ENCODE measurements at regions not wholly inside any gene's neighbourhood (a gene's known extent, or its start where the extent isn't known, plus 50 kb on each side); places are given as distances from the start of the nearest gene placed in this dataset.

DNA sequence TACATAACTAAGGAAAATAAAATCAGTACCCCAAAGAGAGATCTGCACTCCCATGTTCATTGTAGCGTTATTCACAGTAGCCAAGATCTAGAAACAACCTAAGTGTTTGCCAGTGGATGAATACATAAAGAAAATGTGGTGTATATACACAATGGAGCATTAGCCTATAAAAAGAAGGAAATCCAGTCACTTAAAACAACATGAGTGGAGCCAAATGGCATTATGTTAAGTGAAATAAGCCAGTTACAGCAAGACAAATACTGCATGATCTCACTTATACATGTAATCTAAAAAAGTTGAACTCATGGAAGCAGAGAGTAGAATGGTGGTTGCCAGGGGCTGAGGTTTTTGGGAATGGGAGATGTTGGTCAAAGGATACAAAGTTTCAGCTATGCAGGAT lies 508.3 kb upstream of the B3GALT2 start:
- no peak for DNase-seq (ENCODE audit: extremely low read depth, low read depth)

DNA sequence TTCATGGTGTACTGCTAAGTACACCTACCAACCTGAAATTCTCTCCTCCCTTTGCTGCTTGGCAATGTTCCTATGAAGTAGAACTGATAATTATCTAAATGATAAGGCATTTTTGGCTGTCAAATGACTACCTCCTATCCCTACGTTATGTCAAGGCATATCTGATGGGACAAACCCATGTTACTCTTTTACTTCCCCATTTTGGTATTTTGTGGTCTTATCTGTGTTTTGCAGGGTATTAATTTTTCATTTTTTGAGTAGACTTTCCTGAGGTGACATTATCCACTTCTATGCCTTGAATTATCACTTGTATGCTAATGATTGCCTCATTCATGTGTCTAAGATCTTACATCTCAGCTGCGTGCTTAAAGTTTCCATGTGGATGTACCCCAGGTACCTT lies 499.6 kb upstream of the B3GALT2 start:
- DNase-seq (ENCODE audit: extremely low read depth, low read depth): no peak

DNA sequence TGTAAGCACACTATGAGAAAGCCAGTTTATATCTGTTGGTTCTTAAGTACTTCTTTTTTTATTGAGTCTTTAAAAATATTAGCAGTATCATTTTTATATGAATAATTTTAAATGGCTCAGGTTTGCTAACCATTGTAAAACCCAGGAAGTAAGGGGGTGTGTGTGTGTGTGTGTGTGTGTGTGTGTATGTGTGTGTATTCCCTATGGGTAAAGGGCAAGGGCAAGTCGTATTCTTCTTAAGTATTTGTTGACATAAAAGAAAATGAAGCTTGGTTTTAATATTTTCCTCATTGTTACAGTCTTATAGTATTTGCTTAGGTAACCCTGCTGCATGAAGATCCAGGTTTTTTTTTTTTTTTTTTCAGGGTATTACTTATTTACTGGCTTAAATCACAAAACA lies 495.0 kb upstream of the B3GALT2 start:
- DNase-seq (ENCODE audit: extremely low read depth, low read depth): no peak

DNA sequence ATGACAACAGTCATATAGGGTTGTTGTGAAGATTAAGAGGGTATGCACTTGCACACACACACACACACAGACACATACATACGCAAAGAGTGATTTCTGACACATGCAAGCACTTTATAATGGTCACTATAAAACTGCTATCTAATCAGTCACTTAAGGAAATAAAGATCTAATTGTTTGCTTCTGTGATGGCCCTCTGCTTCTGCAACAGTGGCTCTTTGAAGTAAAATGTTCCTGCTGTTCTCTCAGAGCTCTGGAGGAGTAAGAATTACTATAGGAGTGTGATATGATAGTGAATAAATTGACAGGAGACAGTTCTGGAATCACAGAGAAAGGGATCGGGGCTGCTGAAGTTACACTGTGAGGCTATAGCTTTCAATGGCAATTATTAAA lies 494.5 kb upstream of the B3GALT2 start:
- DNase-seq (ENCODE audit: extremely low read depth, low read depth): no peak

DNA sequence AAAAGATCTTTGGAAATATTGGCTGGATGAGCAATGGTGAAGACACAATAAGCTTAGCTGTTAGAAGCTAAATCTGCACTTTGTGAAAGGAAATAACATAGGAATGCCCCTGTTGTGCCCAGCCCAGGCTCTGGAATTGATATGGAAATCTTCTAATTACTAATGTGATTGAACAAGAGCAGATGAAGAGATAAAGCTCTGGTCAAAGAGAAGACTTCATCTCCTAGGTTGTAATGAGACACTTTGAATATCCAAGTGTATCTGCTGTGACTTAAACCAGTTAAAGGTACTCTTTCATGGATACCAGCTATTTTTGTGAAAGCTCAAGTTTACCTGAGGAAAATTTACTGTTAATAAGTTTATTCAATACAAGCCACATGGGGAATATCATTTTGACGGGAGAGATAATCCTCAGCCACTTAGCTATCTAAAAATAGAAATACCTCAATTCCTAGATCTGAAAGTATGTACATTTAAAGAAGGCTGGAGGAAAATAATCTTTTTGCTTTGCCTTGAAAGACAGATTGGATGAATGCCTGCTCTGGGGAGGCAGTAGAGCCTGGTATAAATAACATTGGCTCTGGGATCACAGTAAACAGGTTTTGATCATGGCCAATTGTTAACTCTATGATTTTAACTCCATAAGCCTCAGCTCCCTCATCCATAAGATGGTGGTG lies 494.0 kb upstream of the B3GALT2 start:
- DNase-seq (ENCODE audit: extremely low read depth, low read depth): no peak

DNA sequence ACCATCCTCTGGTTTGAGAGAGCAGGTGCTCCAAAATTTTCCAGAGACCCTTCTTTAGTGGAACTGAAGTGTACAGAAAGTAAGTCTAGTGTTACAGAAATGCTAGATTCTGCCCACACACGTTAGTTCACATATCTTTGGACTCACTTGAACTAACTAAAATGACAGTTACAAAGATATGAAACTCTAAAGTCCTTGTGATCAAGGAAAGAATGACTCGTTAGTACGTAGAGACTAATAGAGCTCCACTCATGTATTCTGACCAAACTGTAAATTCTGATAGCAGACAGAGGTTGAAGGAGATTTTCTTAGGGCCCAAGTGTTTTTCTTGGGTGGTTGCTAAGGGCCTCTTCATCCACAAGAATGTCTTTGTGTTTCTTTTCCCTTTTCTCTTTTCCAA lies 491.5 kb upstream of the B3GALT2 start:
- no peak for DNase-seq (ENCODE audit: extremely low read depth, low read depth)

DNA sequence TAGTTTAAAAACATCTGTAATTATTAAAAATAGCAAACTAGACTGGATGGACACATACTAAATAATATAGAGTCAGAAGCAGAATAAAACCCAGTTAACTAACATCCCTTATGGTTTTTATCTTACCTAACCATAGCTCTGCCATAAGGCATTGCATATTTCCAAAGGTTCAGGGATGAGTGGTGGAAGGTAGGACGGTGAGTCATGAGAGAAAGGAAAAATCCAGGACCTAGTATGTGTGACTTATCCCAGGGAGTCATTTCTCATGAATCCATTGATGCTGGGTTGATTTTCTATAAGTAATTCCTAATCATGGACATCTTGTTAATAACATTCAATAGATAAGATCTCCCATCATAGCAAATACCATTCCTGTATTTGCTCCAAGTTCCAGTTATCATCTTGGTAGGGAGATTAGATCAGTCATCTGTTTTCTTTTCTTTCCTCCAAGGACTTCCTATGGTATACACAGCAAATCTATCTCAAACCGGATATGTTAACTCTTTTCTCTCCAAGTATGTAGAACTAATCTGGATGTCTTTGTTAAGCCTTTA lies 490.7 kb upstream of the B3GALT2 start:
- DNase-seq (ENCODE audit: extremely low read depth, low read depth): no peak

DNA sequence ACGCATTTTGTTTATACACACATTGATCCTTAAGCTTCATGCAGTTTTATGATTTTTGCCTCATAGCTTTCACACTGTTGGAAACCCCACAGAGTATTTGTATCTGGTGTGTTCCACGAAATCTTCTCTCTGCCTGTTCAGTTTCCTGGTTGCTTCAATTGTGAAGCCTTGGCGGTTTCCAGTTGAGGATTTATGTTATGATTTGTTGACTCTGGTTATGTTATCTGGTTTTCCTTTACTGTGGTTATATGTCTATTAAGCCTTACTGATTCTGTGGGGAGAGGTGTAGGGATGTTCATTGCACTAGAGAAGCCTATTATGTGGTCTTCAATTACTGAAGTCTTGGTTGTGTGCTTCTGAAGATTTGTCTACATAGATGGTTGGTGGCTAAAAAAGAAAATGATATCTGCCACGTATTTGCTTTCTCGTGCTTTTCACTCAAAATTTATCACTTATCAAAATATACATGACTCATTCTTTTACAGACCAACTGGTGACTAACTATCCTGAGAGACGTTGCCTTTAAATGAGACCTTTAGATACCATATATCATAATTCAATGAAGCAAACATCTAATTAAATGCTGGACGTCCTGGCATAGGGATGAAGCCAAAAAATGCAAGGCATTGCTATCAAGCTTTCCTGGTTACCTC lies 488.0 kb upstream of the B3GALT2 start:
- no peak for DNase-seq (ENCODE audit: extremely low read depth, low read depth)

DNA sequence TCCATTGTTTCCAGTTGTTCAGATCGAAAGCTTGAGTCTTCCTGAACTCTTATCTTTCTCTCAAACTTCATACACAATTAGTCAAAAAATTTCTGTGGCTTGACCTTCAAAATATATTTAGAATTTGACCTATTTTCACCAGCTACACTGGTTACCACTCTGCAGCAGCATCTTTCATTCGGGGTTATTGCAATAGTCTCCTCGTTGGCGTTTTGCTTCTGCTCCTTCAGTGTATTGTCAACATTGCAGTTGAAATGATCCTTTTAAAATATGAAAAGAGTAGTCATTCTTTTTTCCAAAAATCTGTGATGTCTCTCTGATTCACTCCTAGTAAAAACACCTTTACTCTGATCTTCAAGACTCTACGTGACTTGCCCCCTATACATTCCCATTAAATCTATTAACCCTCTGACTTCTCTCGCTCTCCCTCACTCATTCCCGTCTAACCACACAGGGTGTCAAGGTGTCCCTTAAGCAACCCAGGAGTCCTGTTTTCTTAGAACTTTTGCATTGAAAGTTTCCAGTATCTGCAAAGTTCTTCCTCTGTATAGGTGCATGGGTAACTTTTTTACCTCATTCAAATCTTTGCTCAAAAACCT lies 480.2 kb upstream of the B3GALT2 start:
- no peak for DNase-seq (ENCODE audit: extremely low read depth, low read depth)

DNA sequence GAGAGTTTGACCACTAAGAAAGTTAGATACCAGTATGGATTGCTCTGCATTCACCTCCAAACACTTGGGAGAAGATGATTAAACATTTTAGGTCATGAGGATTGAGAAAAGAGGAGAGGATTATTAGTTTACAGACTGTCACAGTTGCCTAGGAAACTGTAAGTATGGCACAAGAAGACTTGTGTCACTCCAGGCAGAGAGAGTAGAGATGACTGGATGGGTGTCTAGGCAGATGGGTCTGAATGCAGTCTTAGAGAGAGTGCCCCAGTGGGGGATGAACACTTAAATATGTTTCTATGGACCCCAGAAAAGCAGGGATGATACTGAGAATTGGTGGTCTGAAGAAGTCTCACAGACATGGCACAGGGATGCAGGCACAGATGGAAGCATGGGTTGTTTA lies 477.6 kb upstream of the B3GALT2 start:
- no peak for DNase-seq (ENCODE audit: extremely low read depth, low read depth)

DNA sequence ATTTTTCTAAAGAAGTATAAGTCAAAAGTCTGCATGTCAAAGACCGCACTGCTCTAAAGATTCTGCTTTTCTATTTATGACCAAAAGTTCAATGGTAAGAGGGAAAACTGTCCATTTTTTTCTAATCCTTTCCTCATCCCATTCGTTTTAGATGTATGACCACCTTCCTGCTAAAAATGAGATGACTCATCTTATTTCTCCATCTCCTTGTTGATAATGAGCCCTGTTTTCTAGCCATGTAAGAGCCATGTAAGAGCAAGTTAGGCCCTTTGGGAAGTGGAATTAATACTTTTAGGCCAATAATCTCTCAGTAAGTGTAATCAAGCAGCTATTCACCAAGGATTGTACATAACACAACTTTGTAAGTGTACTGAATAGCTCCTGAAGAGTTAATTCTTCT lies 475.6 kb upstream of the B3GALT2 start:
- DNase-seq (ENCODE audit: extremely low read depth, low read depth): no peak

DNA sequence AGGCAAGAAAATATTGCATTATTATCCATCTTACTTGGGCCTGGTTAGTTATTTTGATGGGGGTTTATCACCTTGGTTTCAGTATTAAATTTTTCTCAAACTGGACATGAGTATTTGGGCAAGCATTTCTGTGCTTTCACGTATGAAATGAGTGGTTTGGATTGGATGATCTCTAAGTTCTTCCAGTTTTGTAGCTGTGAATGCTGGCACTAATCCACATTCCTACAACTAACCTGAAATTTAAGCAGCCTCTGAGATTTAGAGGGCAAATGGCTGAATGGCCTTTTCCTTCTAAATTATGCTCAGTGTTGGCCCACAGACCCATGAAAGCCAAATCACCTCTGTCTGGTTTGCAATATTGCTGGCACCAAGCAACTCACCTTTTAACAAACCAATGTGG lies 475.0 kb upstream of the B3GALT2 start:
- no peak for DNase-seq (ENCODE audit: extremely low read depth, low read depth)

DNA sequence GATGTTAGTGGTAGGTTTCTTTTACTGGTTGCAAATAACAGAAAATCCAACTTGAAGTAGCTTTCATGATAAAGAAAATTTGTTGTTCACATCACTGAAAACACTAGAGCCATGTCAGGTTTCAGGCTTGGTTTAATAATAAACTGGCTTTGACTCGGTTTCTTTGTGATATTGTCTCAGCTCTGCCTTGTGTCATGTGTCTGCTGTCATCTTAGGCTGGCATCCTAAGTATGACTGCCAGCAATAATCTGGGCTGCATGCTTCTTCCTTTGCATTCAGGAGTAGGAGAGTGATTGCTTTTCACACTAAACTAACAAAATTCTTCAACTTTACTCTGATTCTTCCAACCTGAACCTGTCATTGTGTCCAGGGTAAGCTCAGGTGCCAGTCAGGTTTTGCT lies 474.0 kb upstream of the B3GALT2 start:
- no peak for DNase-seq (ENCODE audit: extremely low read depth, low read depth)

DNA sequence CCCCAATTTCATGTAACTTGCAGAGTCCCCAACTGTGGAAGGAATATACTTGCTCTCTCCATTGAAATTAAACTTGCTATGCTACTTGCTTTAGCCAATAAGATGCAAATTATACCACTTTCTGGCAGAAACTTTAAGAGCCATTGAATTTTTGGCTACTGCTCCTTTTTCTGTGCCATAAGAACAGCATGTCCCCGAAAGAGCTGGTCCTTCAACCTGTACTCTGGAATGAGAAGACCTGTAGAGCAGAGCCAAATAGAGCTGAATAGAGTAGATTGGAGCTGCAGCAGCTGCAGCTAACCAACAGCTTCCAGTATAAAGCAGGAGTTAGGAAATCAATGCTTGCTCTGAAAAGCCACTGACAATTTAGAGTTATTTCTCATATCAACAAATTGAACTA lies 472.3 kb upstream of the B3GALT2 start:
- no peak for DNase-seq (ENCODE audit: extremely low read depth, low read depth)

DNA sequence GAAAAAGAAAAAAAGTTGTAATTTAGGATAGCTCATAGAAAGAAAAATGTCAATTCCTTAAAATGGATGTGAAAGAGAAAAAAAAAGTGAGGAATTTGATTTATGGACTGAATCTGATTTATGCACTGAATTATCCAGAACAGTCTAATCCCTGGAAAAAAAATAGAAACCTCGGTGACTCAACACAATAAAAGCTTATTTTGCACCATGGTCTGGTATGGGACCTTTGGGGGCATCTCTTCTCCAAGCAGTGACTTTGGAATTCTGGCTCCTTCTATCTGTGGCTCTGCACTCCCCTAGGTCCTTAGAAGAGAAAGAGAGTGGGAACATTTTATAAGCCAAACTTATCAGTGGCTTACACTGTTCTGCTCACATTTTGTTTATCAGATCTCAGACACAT lies 471.7 kb upstream of the B3GALT2 start:
- no peak for DNase-seq (ENCODE audit: extremely low read depth, low read depth)

DNA sequence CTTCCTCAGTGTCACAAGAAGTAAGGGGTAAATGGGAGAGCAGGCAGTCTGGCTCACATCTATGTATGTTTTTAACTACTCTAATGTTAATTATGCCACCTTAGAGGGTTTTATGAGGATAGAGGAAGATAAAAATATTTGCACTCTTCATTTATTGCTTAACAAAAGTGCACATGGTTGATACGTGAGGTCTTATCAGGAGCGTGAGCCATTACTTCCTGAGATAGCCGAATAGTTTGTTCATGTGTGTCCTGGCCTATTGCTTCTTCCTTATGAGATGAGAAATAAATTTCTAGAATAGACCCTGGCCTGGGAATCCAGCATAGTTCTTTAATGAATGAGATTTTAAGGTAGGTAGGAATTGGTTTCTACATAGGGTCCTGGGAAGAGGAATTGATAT lies 471.1 kb upstream of the B3GALT2 start:
- no peak for DNase-seq (ENCODE audit: extremely low read depth, low read depth)

DNA sequence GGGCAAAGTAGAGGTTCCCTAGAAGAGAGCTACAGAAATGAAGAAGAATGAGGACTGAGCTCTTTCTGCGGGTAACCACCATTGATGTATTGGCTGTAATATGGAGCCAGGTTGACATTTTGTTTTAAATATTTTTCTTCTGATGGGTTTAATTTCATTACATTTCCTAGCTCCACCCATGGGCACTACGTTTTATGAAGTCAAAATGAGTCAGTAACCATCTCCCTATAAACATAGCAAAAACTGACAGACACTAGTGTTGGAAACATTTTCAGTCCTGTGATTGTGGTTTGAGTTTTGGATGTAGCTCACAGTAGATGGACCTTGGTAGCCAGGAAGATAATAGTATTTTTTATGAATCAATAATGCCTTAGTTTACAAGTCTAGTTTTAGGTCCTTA lies 470.4 kb upstream of the B3GALT2 start:
- no peak for DNase-seq (ENCODE audit: extremely low read depth, low read depth)

DNA sequence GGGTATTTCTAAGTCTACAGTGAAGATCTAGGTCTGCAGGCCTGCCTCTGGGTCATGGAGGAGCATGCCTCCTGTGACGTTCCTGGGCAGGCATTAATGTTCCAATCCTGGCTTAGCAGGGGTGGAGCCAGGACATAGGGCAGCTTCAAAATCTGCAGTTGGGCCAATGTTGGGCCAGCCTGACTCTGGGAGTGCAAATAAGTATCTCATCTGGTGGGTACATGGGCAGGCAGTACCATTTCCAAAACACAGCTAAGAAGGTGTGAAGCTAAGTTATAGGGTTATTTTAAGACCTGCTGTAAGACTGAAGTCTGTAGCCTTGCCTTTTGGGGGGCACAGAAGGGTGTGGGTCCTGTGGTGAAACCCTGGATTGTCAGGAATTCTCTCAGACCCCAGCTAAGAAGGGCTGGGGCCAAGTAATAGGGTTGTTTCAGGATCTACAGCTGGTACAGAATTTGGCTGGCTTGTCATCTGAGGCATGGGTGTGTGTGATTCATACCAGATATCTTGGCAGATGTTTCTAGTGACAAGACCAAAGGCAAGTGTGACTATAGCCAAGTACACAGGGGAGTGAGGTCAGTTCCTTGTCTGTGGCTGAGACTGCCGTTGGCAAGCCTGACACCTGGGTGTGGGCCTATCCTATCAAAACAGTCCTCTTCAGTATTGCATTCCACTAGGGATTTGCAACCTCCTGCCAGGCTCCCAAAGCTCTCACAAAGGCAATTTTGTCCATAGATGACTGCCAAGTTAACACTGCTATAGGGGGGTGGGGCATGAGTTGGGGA lies 468.7 kb upstream of the B3GALT2 start:
- peak; percentile 82 for DNase-seq (ENCODE audit: extremely low read depth, low read depth)

DNA sequence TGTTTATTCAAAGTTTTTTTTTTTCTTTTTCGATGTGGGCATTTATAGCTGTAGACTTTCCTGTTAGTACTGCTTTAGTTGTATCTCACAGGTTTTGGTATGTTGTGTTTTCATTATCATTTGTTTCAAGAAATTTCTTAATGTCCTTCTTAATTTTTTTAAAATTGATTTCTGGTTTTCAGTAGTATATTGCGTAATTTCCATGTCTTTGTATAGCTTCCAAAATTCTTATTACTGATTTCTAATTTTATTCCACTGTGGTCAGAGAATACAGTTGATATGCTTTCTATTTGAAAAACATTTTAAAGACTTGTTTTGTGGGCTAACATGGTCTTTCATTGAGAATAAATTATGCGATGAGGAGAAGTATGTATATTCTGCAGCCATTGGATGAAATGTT lies 463.2 kb upstream of the B3GALT2 start:
- no peak for DNase-seq (ENCODE audit: extremely low read depth, low read depth)

DNA sequence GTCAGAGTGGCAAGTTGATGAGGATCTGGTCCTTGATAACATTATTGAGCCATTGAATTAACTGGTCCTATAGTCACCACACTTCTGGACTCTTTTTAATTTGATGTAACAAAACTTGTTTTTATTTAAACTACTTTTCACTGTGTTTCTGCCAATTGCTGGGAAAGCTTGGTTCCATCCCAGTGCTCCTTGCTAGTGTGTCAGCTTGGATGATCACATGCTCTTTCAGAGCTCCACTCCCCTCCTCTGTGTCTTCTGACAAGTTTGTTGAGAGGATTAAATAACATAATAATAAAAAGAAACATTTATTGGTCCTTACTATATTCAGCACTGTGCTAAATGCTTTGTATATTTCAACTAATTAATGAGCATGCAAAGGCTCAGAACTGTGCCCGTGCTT lies 448.5 kb upstream of the B3GALT2 start:
- DNase-seq (ENCODE audit: extremely low read depth, low read depth): no peak

DNA sequence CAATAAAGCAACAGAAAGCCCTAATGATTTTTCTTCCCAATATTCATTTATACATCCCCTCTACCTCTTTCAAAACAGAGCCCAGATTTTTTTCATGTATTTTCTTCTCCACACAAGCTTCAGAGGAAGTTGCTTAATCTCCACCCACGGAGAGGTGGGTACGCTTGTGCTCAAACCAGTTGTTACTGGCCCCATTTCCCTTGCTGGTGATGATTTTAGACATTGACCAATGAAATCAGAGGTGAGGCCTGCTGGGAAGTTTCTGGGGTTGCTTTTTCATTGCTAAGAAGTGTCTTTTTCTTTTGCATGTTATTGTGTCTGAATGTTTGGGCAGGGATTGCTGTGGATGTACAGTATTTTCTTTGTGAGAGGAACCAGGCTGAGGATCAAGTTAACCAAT lies 448.1 kb upstream of the B3GALT2 start:
- DNase-seq (ENCODE audit: extremely low read depth, low read depth): no peak
